ENCODE measurements at regions not wholly inside any gene's neighbourhood (a gene's known extent, or its start where the extent isn't known, plus 50 kb on each side); places are given as distances from the start of the nearest gene placed in this dataset.

- TF ChIP-seq GATA2 (IDR thresholded peaks at IDR 0.05; ENCODE audit: low read depth, low read length): no peak
- no peak for TF ChIP-seq GATA3 (IDR thresholded peaks at IDR 0.05; ENCODE audit: low read depth, low read length)
These were observed 108.5 kb upstream of the C14orf180 start for GRCh38 chr14:104471114-104471513.
